Esophagus muscularis mucosa (tissue), 4 donors: ENCODE measurements at regions not wholly inside any gene's neighbourhood (a gene's known extent, or its start where the extent isn't known, plus 50 kb on each side); places are given as distances from the start of the nearest gene placed in this dataset.

Experiments
- EP300 ChIP-seq: sonication (generic); formaldehyde crosslinking; IDR thresholded peaks from one replicate; pipeline ENCODE4 v1.6.1; 2017; ENCODE audit warnings: antibody characterized with exemption
- POLR2A ChIP-seq: fragments of 450-650 bp; IDR thresholded peaks from one replicate; pipeline ENCODE4 v1.6.1; 2017; ENCODE audit warnings: antibody characterized with exemption, moderate library complexity, mild to moderate bottlenecking, low read depth
- POLR2AphosphoS5 ChIP-seq, 2 donors: sonication (generic); formaldehyde crosslinking; IDR thresholded peaks; one replicate each; pipeline ENCODE4 v1.6.1; 2017; ENCODE audit warnings: antibody characterized with exemption in 2 of 2
- TF ChIP-seq, protein P1 (sequence below), 3 experiments: fragments of 200-600 bp in 2 of 3; fragments of 450-650 bp in 1 of 3; sonication (generic) in 2 of 3; IDR thresholded peaks; one replicate each; pipeline ENCODE4 v1.5.1; 2017 to 2019; ENCODE audit warnings: antibody characterized with exemption in 3 of 3, mild to moderate bottlenecking in 2 of 3, moderate library complexity in 1 of 3

DNA sequence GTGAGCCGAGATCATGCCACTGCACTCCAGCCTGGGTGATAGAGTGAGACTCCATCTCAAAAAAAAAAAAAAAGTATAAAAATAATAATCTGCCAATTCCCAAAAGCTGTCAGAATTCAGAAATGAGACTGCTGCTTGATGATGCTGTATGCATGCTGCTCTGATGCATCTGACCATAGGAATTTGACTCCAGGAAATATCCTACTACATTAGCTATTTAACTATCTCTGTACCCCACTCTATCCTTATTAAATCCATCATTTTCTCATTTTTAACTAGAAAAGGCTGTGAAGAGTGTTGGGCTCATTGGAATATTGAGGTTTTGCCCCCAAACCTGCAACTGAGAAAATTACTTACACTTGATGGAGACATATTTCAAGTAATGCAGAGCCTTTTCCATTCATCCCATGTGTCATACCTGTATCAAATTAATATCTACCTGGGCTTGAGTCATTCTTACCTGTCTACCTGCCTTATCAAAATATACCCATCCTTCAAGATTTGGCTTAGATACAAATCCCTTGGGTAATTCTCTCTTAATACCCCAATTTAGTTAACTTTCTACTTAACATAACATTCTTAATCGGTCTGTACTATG, 135.2 kb upstream of the PREP start:
- TF ChIP-seq, protein P1, sequence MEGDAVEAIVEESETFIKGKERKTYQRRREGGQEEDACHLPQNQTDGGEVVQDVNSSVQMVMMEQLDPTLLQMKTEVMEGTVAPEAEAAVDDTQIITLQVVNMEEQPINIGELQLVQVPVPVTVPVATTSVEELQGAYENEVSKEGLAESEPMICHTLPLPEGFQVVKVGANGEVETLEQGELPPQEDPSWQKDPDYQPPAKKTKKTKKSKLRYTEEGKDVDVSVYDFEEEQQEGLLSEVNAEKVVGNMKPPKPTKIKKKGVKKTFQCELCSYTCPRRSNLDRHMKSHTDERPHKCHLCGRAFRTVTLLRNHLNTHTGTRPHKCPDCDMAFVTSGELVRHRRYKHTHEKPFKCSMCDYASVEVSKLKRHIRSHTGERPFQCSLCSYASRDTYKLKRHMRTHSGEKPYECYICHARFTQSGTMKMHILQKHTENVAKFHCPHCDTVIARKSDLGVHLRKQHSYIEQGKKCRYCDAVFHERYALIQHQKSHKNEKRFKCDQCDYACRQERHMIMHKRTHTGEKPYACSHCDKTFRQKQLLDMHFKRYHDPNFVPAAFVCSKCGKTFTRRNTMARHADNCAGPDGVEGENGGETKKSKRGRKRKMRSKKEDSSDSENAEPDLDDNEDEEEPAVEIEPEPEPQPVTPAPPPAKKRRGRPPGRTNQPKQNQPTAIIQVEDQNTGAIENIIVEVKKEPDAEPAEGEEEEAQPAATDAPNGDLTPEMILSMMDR (IDR thresholded peaks at IDR 0.05) = no peak
- TF ChIP-seq POLR2AphosphoS5 (IDR thresholded peaks at IDR 0.05) (no peak), POLR2A (no peak), EP300 (no peak)
